ENCODE measurements at regions not wholly inside any gene's neighbourhood (a gene's known extent, or its start where the extent isn't known, plus 50 kb on each side); places are given as distances from the start of the nearest gene placed in this dataset.

- TF ChIP-seq CTCF (IDR thresholded peaks at IDR 0.05) (no peak), POLR2A (IDR thresholded peaks at IDR 0.05; ENCODE audit: low read length) (no peak), JUN (IDR thresholded peaks at IDR 0.05) (no peak), RAD21 (conservative IDR thresholded peaks at IDR 0.05 in 1 of 2, IDR thresholded peaks at IDR 0.05 in 1 of 2) (no peak), USF2 (IDR thresholded peaks at IDR 0.05) (no peak), CEBPB (IDR thresholded peaks at IDR 0.05) (no peak), SMC3 (IDR thresholded peaks at IDR 0.05) (no peak), HDAC2 (IDR thresholded peaks at IDR 0.05) (no peak)
These were observed 68.6 kb upstream of the FOXP4 start for GRCh38 chr6:41477572-41477971.
